Kidney capillary endothelial cell (primary cell): ENCODE measurements at regions not wholly inside any gene's neighbourhood (a gene's known extent, or its start where the extent isn't known, plus 50 kb on each side); places are given as distances from the start of the nearest gene placed in this dataset.

Source experiments
- DNase-seq: peaks from one replicate; pipeline ENCODE4 v3.0.0-alpha.2; 2018; ENCODE audit warnings: low spot score

DNA sequence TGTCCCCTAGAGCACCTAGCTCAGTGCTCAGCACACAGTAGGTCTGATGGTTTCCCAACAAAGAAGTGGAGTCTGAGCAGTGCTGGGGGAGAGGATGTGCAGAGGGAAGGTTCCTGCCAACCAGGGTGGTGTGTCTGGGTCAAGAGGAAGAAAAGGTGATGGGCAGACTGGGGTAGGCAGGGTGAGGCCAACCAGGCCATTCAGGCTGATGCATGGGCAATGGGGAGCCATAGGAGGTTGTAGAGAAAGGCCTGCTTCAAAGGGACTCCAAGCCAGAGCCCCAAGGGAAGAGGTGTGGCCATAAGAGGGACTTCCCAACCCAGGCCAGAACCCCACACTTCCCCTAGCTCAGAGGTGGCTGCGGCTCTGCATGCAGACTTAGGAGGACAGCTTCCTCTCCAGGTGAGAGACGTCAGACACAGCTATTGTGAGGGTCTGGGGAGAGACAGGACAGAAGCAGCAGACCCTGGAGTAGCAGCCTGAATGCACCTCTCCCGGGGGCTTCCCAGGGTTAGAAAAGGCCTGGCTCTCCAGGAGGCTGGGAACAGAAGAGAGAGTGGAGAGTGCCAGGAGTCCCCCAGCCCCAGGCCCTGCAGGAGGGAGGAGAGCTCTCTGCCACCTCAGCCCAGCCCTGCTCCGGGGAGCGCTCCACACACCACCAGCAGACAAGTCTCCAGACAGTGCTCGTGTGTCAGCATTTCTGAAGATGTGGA, 87.4 kb upstream of the ZMIZ1 start:
- no peak for DNase-seq

DNA sequence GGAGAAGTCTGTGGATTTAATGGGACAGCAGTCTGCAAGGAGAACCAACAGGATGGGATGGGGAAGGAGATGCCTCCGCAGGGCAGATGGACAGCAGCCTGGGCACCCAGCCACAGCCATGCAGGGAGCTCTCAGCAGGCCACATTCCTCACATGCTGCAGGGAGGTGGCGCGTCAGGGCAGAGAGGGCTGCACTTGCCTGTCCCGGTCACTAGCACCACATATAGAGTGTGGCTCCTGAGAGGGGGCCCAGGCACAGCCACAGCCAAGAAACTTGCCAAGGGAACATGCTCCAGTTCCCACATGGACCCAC, 86.8 kb upstream of the ZMIZ1 start:
- no peak for DNase-seq

DNA sequence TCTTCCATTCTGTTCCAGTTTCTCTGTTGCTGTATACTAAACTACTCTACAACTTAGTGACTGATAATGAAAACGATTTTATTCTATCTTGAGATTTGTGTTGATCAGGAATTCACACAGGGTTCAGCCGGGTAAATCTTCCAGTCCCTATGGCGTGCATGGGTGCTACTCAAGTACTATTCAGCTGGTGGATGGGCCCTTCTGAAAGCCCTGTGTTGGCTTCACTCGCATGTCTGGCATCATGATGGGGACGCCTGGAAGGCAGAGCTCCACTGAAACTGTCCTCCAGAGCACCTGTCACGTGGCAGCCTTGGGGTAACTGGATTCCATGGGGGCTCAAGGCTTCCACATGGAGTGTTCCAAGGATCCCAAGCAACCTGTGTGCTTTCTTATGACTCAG, 86.0 kb upstream of the ZMIZ1 start:
- no peak for DNase-seq

DNA sequence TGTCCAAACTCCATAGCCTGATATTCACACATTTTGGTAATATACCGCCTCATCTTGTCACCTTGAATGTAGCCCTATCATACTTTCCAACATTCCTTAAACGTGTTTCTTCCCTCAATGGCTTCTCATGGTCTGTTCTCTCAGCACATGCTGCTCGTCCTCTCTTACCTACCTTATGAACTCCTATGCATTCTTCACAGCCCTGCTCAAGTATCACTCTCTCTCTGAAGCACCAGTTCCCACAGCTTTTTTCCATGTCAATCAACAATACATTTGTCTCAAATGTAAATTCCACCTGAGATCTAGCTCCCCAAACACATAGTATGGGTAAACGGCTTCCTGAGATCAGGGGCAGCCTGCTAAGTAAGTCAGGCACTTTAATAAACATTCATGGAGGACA, 85.2 kb upstream of the ZMIZ1 start:
- no peak for DNase-seq

DNA sequence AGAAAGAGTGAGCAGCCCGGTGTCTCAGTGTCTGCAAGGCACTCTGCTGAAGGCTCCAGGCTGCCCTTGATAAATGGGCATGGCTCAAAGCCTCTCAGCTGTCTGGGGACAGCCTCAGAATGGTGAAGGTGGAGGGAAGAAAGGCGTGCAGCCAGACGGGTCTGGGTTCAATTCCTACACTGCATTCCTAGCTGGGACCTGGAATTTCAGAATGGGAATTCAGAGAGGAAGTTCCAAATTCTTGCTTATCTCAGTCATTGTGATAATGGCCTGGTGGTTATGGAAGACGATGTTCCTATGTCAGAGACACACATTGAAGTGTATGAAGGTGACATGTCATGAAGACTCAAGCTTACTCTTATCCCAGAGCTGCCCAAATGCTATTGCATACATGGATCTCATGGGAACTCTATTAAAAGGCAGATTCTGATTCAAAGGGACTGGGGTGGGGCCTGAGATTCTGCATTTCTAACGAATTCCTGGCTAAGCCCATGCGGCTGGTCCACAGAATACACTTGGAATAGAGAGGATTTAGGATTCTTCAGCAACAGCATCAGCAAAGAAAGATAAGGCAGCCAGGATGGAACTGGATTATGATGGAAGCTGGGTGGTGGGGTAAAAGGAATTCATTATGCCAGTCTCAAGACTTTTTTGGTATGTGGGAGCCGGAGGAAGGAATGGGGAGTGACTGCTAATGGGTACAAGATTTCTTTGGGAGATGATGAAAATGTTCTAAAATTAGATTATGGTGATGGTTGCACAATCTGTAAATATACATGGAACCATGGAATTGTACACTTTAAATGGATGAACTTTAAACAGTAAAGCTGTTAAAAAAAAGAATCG, 82.6 kb upstream of the ZMIZ1 start:
- no peak for DNase-seq

DNA sequence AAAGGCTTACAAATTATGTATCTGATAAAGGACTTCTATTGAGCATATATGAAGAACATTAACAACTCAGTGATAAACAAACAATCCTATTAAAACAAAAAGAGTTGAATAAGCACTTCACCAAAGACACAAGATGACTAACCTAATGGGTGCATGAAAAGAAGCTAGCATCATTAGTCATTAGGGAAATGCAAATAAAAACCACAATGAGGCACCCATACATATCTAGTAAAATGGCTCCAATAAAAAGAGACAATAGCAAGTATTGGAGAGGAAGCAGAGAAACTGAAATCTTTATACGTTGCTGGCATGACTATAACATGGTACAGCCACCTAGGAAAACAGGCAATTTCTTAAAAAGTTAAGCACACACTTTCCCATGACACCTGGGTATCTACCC, 77.6 kb upstream of the ZMIZ1 start:
- DNase-seq: peak; percentile 59

DNA sequence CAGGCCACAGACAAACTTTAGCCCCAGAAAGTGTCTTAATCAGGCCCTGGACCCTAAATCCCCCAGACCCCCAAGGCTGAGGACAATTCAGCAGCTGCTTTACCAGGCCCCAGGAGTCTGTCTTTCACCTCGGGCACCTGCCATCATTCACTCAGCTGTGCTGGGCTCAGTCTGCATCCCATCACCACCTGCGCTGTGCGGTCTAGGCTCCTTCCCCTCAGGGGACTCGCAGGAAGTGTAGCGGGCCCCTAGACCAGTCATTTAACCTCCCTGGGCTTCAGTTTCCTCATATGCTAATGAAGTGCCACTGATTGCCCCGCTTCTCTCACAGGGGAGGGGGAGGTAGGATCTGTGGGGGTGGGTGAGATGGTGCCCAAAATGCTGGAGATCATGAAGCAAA, 76.4 kb upstream of the ZMIZ1 start:
- no peak for DNase-seq

DNA sequence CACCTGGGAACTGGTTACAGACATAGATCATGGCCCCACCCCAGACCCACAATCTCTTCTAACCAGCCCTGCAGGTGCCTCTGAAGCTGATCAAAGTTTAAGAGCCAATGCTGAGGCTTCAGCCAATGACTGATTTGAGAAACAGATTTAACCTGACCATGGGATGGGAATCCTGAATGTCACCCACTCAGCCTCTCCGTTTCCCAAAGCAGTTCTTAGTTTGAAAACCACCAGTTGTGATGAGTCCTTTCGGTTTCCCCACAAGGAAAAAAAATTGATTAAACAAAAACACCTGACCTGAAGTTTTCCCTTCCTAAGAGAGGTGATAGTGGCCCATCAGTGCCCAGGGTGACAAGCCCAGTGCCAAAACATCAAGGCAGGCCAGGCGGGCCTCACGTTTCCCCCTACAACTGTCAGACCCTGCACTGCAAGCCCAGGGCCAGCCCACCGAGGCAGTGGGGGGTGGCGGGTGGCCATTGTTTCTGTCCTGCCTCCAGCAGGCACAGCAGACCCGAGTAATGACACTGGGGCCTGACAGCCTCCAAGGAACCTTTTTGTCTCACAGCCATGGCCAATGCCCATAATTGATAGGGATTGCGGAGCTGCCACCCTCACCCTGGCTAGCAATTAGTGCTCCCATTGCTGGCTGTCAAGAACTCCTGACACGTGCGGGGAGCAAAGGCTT, 75.4 kb upstream of the ZMIZ1 start:
- DNase-seq: no peak

DNA sequence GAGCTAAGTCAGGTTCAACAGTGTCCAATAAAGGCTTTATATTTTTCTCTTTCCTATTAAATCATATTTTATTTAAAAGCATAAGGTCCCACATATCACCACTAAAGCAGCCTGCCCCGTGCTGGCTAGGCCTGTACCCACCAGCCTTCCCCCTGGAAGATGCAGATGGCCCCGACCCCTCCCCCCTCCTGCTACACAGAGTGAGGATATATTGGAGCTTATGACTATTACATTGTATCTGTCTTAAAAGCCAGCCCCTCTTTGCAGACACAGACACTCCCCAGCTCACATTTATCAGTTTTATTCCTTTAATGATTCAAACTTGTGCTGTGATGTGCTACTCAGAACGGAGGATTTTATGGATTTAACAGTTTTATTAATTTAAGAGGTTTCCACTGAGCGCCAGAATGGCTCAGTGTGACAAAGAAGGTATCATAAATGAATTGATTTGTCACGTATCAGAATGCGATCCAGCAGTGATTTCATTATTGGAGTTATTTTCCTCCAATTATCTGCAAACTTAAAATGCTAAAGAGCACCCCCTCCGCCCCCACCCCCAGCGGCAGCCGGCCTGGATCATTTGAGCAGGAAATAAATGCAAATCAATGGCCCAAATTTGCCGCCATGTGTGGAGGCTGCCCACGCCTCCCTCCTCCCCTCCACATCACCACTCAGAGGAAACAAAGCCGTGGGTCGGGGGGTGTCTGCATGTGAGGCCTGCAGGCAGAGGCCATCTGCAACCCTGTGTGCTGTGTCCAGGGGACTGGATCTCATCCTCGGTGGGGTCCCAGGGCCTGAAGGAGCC, 72.6 kb upstream of the ZMIZ1 start:
- no peak for DNase-seq

DNA sequence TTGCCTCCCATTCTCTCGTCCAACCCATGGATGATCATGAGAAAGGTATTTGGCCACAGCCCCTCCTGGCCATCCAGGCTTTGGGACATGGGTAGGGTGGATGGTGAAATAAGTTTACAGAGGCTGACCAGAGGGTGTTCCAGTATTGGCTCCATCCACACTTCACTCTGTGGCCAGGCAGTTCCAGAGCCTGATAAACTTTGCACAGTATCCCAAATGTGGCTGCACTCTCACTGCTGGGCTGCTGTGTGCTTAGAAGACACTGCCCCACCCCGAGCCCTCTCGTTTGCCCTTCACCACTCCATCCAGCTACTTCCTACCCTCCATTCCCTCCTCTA, 72.0 kb upstream of the ZMIZ1 start:
- DNase-seq: no peak

DNA sequence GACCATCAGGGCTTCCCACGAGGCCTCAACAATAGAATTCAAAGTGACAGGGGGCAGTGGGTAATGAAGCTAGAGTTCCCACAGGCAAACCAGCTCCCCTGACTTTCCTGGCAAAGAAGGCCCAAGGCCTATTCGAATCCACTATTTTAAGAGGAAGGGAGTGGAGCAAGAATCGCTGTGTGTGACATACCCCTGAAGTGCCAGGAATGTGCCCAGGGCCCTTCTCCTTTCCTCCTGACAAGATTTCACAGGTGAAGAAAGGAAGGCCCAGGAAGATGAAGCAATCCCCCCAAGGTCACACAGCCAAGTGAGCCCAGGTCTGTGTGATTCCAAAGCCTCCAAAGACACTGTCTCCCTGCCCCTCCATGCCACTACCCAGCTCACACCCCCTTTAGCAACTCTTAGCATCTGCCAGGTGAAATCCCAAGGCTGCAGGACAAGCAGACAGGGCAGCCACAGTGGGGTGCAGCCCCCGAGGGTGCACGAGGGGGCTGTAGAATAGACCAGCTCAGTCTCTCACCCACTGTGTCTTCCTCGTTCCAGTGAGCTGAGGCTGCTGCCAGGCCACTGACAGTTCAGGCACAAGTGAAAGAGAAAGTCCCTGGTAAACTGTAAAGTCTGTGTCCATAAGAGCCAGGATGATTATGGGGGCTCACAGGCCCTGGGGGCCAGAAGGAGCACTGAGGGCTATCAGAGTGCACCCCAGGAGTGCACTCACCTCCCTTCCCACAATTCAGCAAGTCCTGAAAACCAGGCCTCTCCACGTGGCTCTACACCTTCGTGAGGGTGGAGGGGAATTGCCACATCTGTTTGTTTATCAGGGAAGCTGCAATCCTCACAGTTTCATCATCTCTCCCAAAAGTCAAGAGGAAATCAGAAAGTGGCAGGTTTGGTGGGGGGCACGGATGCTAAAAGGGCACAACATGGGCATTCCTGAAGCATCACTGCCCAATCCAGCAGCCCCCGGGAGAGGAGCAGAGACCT, 70.8 kb upstream of the ZMIZ1 start:
- no peak for DNase-seq

DNA sequence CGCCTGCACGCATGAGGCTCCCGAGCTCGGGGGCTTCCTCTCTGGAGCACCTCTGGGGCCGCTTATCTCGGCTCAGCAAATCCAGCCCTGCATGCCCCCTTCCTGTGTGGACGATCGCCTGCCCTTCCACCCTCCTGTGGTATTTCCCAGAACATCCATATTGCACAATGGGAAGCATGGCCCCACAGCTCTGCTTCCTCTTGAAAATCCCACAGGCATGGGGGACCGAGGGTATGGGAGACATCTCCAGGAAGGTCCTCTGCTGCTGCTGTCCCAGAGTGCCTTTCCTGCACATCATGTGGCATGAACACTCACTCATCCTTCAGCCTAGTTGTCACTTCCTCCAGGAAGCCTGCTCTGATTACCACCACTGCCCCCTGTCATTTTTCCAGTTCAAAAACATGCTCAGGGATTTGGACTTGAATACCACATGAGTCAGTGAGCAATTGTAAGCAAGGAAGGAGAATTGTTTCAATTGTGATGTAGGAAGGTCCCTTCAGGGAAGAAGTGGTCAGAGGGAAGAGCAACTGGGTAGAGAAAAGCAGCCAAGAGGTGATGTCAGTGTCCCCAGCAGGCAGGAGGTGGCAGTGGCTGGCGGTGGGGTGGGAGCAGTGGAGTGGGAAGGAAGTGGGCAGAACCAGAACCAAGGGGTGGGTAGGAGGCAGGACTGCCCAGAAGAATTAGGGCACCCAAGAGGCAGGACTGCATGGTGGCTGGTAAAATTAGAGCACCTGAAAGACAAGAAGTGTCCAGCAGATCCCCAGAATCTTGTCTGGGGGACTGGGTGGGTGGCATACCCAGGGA, 67.5 kb upstream of the ZMIZ1 start:
- DNase-seq: peak; percentile 93

DNA sequence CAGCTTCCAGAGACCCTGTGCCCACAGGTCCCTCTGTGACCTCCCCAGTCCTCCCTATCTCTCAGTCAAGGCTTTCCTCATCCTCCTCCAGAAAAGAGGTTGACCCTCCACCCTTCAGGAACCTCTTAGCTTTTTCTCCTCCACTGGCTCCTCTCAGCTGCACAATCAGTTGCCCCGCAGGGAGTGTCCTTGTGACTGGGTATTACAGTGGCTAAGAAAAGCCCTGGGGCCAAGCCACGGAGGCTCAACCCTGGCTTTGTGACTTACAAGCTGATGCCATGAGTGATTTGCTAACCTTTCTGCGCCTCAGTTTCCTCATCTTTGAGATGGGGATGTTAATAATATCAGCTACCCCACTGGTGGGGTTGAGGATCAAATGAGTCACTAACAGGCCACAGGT, 66.4 kb upstream of the ZMIZ1 start:
- DNase-seq: no peak

DNA sequence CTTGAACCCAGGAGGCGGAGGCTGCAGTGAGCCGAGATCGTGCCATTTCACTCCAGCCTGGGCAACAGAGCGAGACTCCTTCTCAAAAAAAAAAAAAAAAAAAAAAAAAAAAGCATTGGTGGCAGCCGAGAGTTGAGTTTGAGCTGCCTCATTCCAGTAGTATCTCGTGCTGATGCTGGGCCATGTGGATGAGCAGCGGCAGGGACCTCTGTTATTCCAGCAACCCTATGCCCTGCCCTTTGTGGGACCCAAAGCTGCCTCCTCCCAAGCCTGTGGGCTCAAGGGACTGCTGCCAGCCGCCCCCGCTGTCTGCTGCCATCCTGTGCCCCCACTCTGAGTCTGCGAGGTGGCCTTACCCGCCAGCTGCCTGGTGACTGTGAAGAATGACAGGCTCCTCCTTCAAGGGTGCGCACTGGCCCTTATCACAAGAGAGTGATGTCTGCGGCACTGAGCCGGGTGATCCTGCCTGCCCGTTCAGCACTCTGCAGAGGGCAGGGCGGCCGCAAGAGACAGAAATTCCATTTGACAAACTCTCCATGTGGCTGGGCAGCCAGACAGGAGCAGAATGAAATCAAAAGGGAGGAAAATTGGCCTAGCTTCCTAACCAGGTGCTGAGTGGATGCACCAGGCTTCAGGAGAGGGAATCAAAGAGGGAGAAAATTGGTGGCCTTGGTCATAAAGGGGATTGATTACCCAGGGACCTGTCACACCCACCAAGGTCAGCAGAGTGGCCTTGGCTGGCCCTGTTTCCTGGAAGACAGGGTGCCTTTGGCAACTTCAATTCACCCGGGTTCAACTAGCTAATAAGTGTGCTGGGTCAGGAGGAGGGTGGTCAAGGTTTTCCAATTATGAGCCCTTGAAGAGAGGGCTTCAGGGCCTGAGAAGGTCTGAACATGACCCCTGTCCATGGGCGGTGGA, 65.3 kb upstream of the ZMIZ1 start:
- no peak for DNase-seq

DNA sequence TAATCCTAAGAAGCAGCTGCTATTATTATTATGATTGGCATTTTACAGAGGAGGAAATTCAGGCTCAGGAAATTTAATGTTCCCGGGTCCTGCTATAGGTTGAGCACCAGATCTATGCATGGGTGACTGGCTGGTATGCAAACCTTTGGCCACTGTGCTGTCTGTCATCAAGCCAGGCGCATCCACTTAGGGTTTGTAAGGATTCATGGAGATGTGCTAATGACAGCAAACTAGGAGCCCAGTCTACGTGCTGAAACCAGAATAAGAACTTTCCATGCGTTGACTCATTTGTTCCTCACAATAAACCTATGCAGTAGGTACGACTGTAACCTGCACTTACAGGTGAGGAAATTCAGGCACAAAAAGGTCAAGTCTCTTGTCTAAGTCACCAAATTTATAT, 64.5 kb upstream of the ZMIZ1 start:
- DNase-seq: no peak

DNA sequence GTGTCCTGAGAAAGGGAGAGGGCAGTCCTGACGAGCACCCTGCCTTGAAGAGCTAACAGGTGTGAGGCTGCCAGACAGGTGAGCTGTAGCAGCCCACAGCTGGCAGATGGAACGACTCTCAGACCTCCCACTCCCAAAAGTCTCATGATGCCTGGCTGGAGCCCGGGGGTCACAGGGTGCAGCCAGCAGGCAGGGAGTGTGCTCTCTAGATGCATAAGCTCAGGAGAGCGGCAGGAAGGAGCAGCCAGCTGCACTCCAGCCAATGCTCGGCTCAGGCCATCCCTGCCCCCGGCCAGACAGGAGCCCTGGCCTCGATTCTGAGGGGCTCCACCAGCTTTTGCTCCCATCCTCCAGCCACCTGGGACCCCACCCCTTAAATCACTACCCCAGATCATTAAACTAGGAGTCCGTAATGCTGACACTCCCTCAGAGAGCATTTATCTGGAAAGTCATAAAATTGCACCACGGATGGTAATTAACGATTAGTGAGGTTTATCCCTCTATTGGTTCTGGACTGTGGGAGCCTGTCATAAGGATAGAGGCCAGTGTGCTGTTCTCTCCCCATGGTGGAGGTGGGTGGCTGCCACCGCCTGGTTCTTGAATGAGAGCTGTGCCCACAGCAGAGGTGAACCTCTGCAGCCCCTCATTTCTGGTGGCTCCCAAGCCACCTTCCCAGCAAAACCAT, 63.5 kb upstream of the ZMIZ1 start:
- DNase-seq: no peak

DNA sequence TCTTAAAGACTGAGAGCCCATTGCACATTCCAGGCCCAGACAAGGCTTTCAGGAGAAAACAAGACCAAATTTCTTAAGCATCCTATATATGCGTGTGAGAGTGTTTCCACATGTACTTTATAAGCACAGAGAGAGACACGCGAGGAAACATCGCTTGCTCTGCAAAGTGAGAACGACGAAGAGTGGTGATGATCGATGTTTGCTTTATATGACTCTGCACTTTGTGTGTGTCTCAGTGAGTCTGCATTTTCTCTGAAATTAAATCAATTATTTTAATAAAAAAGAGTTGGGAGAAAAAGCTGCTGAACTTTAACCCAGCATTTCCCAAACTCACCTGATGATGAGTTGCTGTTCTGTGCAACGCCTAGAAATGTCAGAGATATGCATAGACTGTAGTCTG, 61.7 kb upstream of the ZMIZ1 start:
- no peak for DNase-seq

DNA sequence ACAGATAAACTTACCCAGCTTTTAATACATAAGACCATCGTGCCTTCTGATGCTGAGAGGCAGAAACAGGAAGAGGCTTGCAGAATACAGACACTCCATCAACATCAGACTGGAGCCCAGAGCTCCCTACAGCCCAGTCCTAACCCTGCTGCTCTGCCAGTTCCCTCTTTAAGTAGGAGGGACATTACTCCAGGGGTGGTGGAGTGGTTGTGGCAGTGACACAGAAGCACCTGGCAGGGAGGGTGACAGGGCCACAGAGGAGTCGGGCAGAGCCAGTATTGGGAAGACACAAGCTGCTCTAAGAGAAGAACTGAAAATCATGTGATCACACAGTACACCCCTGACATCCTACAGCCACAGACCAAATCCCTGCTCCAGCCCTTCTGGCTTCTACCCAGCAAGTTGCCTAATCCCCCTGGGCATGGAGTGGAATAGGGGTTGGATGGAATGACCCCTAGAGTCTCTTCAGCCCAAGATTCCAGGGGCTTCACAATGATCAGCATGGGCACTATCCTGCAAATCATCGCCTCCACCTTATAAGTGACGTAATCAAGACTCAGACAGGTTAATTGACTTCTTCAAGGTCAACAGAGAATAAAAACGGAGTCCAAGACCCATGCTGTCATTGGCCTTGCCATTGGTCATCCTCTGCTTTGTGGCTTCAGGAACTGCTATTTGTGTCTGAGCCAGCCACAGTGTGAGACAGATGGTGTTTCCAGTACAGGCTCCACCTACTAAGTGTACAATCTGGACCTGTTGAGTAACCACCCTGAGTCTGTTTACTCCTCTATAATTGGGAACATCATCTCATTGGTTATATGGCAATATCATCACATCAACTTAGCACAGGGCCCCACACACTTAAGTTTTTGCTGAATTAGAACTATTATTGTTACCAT, 61.1 kb upstream of the ZMIZ1 start:
- no peak for DNase-seq
